ENCODE measurements at regions not wholly inside any gene's neighbourhood (a gene's known extent, or its start where the extent isn't known, plus 50 kb on each side); places are given as distances from the start of the nearest gene placed in this dataset.

GRCh38 chr7:52026140-52026539 lies 709.5 kb upstream of the COBL start:
- in situ Hi-C loops (cut with HindIII; ENCODE audit: low pct_ligation_motif_present, low sequenced_read_pairs), result no loop called here
- TF ChIP-seq CTCF (IDR thresholded peaks at IDR 0.05; ENCODE audit: low read depth, low read length, missing control alignments), result no peak
- no peaks in the 10 kb centered on the region for H3K36me3 ChIP-seq (replicated peaks)
- DNase-seq, result no peak
- no peaks in the 10 kb centered on the region for H3K27me3 ChIP-seq (replicated peaks)
- H3K27ac ChIP-seq, result no peak overlapping the region
- H3K4me3 ChIP-seq (ENCODE audit: low read depth, low read length), result no peak overlapping the region

GRCh38 chr7:52021343-52021742 lies 704.7 kb upstream of the COBL start:
- Histone ChIP-seq H3K27ac (no peak overlapping the region), H3K36me3 (replicated peaks) (no peaks in the 10 kb centered on the region), H3K4me3 (ENCODE audit: low read depth, low read length) (no peak overlapping the region), H3K27me3 (replicated peaks) (no peaks in the 10 kb centered on the region)
- TF ChIP-seq CTCF (IDR thresholded peaks at IDR 0.05; ENCODE audit: low read depth, low read length, missing control alignments), result no peak
- in situ Hi-C loops (cut with HindIII; ENCODE audit: low pct_ligation_motif_present, low sequenced_read_pairs), result no loop called here
- DNase-seq, result no peak

- H3K27ac ChIP-seq, result no peak overlapping the region
- no peak for TF ChIP-seq CTCF (IDR thresholded peaks at IDR 0.05; ENCODE audit: low read depth, low read length, missing control alignments)
- no peak for DNase-seq
- no peak overlapping the region for H3K4me3 ChIP-seq (ENCODE audit: low read depth, low read length)
- no peaks in the 10 kb centered on the region for H3K36me3 ChIP-seq (replicated peaks)
- no peaks in the 10 kb centered on the region for H3K27me3 ChIP-seq (replicated peaks)
- in situ Hi-C loops (cut with HindIII; ENCODE audit: low pct_ligation_motif_present, low sequenced_read_pairs), result no loop called here
Observed at GRCh38 chr7:52018680-52019054, 702.1 kb upstream of the COBL start.

GRCh38 chr7:52017802-52018679 lies 701.4 kb upstream of the COBL start:
- peak; percentile 29 for TF ChIP-seq CTCF (IDR thresholded peaks at IDR 0.05; ENCODE audit: low read depth, low read length, missing control alignments)
- Histone ChIP-seq H3K27me3 (replicated peaks) (no peaks in the 10 kb centered on the region), H3K4me3 (ENCODE audit: low read depth, low read length) (no peak overlapping the region), H3K36me3 (replicated peaks) (no peaks in the 10 kb centered on the region), H3K27ac (no peak overlapping the region)
- in situ Hi-C loops (cut with HindIII; ENCODE audit: low pct_ligation_motif_present, low sequenced_read_pairs), result no loop called here
- DNase-seq, result no peak

GRCh38 chr7:52009181-52009580 lies 692.6 kb upstream of the COBL start:
- no peak for TF ChIP-seq CTCF (IDR thresholded peaks at IDR 0.05; ENCODE audit: low read depth, low read length, missing control alignments)
- DNase-seq, result no peak
- H3K27me3 ChIP-seq (replicated peaks), result no peaks in the 10 kb centered on the region
- in situ Hi-C loops (cut with HindIII; ENCODE audit: low pct_ligation_motif_present, low sequenced_read_pairs), result no loop called here
- no peaks in the 10 kb centered on the region for H3K36me3 ChIP-seq (replicated peaks)
- H3K4me3 ChIP-seq (ENCODE audit: low read depth, low read length), result no peak overlapping the region
- no peak overlapping the region for H3K27ac ChIP-seq

GRCh38 chr7:52006674-52007073 lies 690.1 kb upstream of the COBL start:
- H3K27ac ChIP-seq, result no peak overlapping the region
- H3K36me3 ChIP-seq (replicated peaks), result no peaks in the 10 kb centered on the region
- H3K27me3 ChIP-seq (replicated peaks), result no peaks in the 10 kb centered on the region
- no peak for DNase-seq
- no peak overlapping the region for H3K4me3 ChIP-seq (ENCODE audit: low read depth, low read length)
- in situ Hi-C loops (cut with HindIII; ENCODE audit: low pct_ligation_motif_present, low sequenced_read_pairs), result no loop called here
- TF ChIP-seq CTCF (IDR thresholded peaks at IDR 0.05; ENCODE audit: low read depth, low read length, missing control alignments), result no peak

Data from brain microvascular endothelial cell (primary cell).